ENCODE measurements at regions not wholly inside any gene's neighbourhood (a gene's known extent, or its start where the extent isn't known, plus 50 kb on each side); places are given as distances from the start of the nearest gene placed in this dataset.

- H3K4me3 ChIP-seq (ENCODE audit: extremely low read depth in 1 of 4, insufficient read depth in 2 of 4, low read depth in 3 of 4, low read length in 4 of 4): no peak overlapping the region
- H3K14ac ChIP-seq (ENCODE audit: insufficient read length): no peak overlapping the region
- H3K27me3 ChIP-seq (replicated peaks in 1 of 4; ENCODE audit: control insufficient read depth in 3 of 4, extremely low read depth in 1 of 4, insufficient read depth in 3 of 4, low read length in 3 of 4): no peaks in the 10 kb centered on the region; a peak in 1 of 7 replicates
- H2BK120ac ChIP-seq (replicated peaks; ENCODE audit: low read depth, low read length): no peak overlapping the region
- H3K56ac ChIP-seq (replicated peaks; ENCODE audit: insufficient read length, low read depth, low read length): no peak overlapping the region
- CTCF ChIA-PET (ENCODE audit: partially characterized antibody): interaction anchor here (1.0 to 1.5 kb wide), 2 partner anchors 9 to 25 kb away, joined by 3 to 4 read pairs; no protein-coding TSS in a partner anchor
- no peak overlapping the region for H2BK15ac ChIP-seq (ENCODE audit: low read length)
- no peak overlapping the region for H2BK12ac ChIP-seq (ENCODE audit: low read depth, low read length)
- no peaks in the 10 kb centered on the region for H3K79me1 ChIP-seq (ENCODE audit: low read depth, low read length)
- H3K27ac ChIP-seq (ENCODE audit: low read depth, low read length): no peak overlapping the region
- H2AK5ac ChIP-seq (ENCODE audit: low read depth, low read length): no peak overlapping the region
- no peak overlapping the region for H3K4me2 ChIP-seq (ENCODE audit: insufficient read depth in 1 of 2, low read depth in 2 of 2, low read length in 2 of 2)
- H3K23me2 ChIP-seq (ENCODE audit: low read depth, low read length): peaks cover 5% of the 10 kb centered on the region; the same call in 1 of the 2 replicates
- H3K79me2 ChIP-seq (ENCODE audit: control insufficient read depth in 1 of 2, insufficient read depth in 2 of 2, low read length in 2 of 2): no peaks in the 10 kb centered on the region
- H4K5ac ChIP-seq (ENCODE audit: insufficient read length, low read depth, low read length): no peak overlapping the region
- H2BK5ac ChIP-seq (ENCODE audit: low read depth, low read length): no peak overlapping the region
- H3K18ac ChIP-seq (ENCODE audit: extremely low read depth, low read length): no peak overlapping the region
- H2AFZ ChIP-seq (ENCODE audit: low read length): no peak overlapping the region
- no peaks in the 10 kb centered on the region for H3K36me3 ChIP-seq (ENCODE audit: control insufficient read depth in 2 of 4, insufficient read depth in 4 of 4, low read length in 3 of 4)
- 85% methylated on average over 2 of the region's 2 CpGs; no CpG with 5 or more reads in 1 of the 2 experiments for WGBS, 2 experiments (ENCODE audit: extremely low coverage in 1 of 2, insufficient coverage in 1 of 2, insufficient read length in 1 of 2, insufficient replicate concordance in 2 of 2, low coverage in 1 of 2, low lambda C conversion rate in 2 of 2, missing lambda C conversion rate in 1 of 2)
- H4K8ac ChIP-seq (ENCODE audit: extremely low read depth, insufficient read depth, low read length): no peak overlapping the region
- POLR2A ChIA-PET (ENCODE audit: partially characterized antibody): no interaction called here
- no peak overlapping the region for H2BK20ac ChIP-seq (ENCODE audit: low read length)
- no peak overlapping the region for H4K91ac ChIP-seq (replicated peaks; ENCODE audit: insufficient read length, low read length)
- FAIRE-seq: no peak
- no peak overlapping the region for H3K9ac ChIP-seq (replicated peaks in 1 of 4; ENCODE audit: extremely low read depth in 1 of 4, low read depth in 3 of 4, low read length in 3 of 4)
- no peak overlapping the region for H3K23ac ChIP-seq (ENCODE audit: insufficient read length)
- no peak for DNase-seq (ENCODE audit: low read depth in 1 of 2, low spot score in 2 of 2)
- no peak overlapping the region for H3K4ac ChIP-seq (replicated peaks; ENCODE audit: insufficient read length, low read depth, low read length)
- 0 out of 7 replicates have a peak, but pooled peaks cover 0 to under 1% (median 0%) of the 10 kb centered on the region in 4 experiments for H3K4me1 ChIP-seq (replicated peaks in 1 of 4; ENCODE audit: control insufficient read depth in 3 of 4, insufficient read depth in 4 of 4, low read length in 3 of 4)
- peaks cover 0 to 5% of the 10 kb centered on the region in 2 experiments for H4K20me1 ChIP-seq (replicated peaks in 1 of 2; ENCODE audit: control insufficient read depth in 1 of 2, insufficient read depth in 2 of 2, low read length in 2 of 2)
- peaks cover 5 to 12% of the 10 kb centered on the region in 2 experiments; a peak in 2 of 4 replicates for H3K9me3 ChIP-seq (ENCODE audit: insufficient read depth in 2 of 2, low read depth in 1 of 2, low read length in 1 of 2)
- TF ChIP-seq TCF12 (IDR thresholded peaks at IDR 0.05; ENCODE audit: low read depth, low read length): no peak
Observed at GRCh38 chr20:60653111-60653845, 598.8 kb upstream of the CDH4 start.

All from H1 (cell line).